GM23338 (cell line): ENCODE measurements at regions not wholly inside any gene's neighbourhood (a gene's known extent, or its start where the extent isn't known, plus 50 kb on each side); places are given as distances from the start of the nearest gene placed in this dataset.

Source experiments
- ATAC-seq: fragments of 200-7000 bp; cut with Tn5 transposase; 3 replicates; pipeline ENCODE4 v1.9.1; 2020
- DNase-seq: peaks from one replicate; pipeline ENCODE4 v3.0.0-alpha.2; 2015; ENCODE audit warnings: low spot score
- H2AFZ ChIP-seq: fragments of 200-600 bp; sonication (generic); 2 replicates; pipeline ENCODE4 v1.8.0; 2016; ENCODE audit warnings: antibody characterized with exemption, mild to moderate bottlenecking, moderate library complexity
- H3F3A ChIP-seq: fragments of 200-600 bp; sonication (generic); replicated peaks from 2 replicates; pipeline ENCODE4 v1.8.0; 2017; ENCODE audit warnings: antibody characterized with exemption, mixed run types, low read depth
- H3K27ac ChIP-seq: fragments of 200-600 bp; sonication (generic); 2 replicates; pipeline ENCODE4 v1.6.1; 2016; ENCODE audit warnings: low read depth
- H3K27me3 ChIP-seq: fragments of 200-600 bp; sonication (generic); 2 replicates; pipeline ENCODE4 v1.8.0; 2016; ENCODE audit warnings: mild to moderate bottlenecking, mixed run types, moderate library complexity; ENCODE audit not compliant: insufficient read depth
- H3K36me3 ChIP-seq: fragments of 200-600 bp; sonication (generic); 2 replicates; pipeline ENCODE4 v1.8.0; 2016; ENCODE audit warnings: mild to moderate bottlenecking; ENCODE audit not compliant: insufficient read depth
- H3K4me1 ChIP-seq: fragments of 200-600 bp; sonication (generic); 2 replicates; pipeline ENCODE4 v1.8.0; 2016; ENCODE audit warnings: mild to moderate bottlenecking, moderate library complexity; ENCODE audit not compliant: insufficient read depth
- H3K4me2 ChIP-seq: fragments of 200-600 bp; sonication (generic); 2 replicates; pipeline ENCODE4 v1.7.1; 2017; ENCODE audit warnings: mixed run types
- H3K4me3 ChIP-seq: fragments of 200-600 bp; sonication (generic); 2 replicates; pipeline ENCODE4 v1.6.1; 2016; ENCODE audit warnings: mixed run types
- H3K79me2 ChIP-seq: fragments of 200-600 bp; sonication (generic); replicated peaks from 2 replicates; pipeline ENCODE4 v1.8.0; 2017; ENCODE audit warnings: mild to moderate bottlenecking; ENCODE audit not compliant: insufficient read depth
- H3K9me2 ChIP-seq: fragments of 200-600 bp; sonication (generic); 2 replicates; pipeline ENCODE4 v1.8.0; 2017; ENCODE audit not compliant: insufficient read depth
- H4K20me1 ChIP-seq: fragments of 200-600 bp; sonication (generic); replicated peaks from 2 replicates; pipeline ENCODE4 v1.8.0; 2017; ENCODE audit warnings: mild to moderate bottlenecking; ENCODE audit not compliant: insufficient read depth
- H3K27ac Mint-ChIP-seq: 2 replicates; pipeline ENCODE4 v1.8.0; 2020; ENCODE audit warnings: inconsistent platforms, mild to moderate bottlenecking, moderate library complexity, mixed read lengths
- H3K27me3 Mint-ChIP-seq: 3 replicates; pipeline ENCODE4 v1.8.0; 2022; ENCODE audit warnings: low read depth, mild to moderate bottlenecking, moderate library complexity, mixed read lengths, inconsistent platforms; ENCODE audit not compliant: insufficient read depth, poor library complexity
- H3K36me3 Mint-ChIP-seq: 3 replicates; pipeline ENCODE4 v1.8.0; 2021; ENCODE audit warnings: low read depth, mild to moderate bottlenecking, inconsistent platforms, moderate library complexity, mixed read lengths
- H3K4me1 Mint-ChIP-seq: 3 replicates; pipeline ENCODE4 v1.8.0; 2020; ENCODE audit warnings: mild to moderate bottlenecking, inconsistent platforms, mixed read lengths
- H3K4me3 Mint-ChIP-seq: 3 replicates; pipeline ENCODE4 v1.8.0; 2021; ENCODE audit warnings: moderate library complexity, mild to moderate bottlenecking, inconsistent platforms, mixed read lengths
- H3K9me3 Mint-ChIP-seq: 3 replicates; pipeline ENCODE4 v1.8.0; 2020; ENCODE audit warnings: moderate library complexity, mild to moderate bottlenecking, inconsistent platforms, mixed read lengths
- CREB1 ChIP-seq: fragments of 250-450 bp; sonication (Bioruptor Pico); IDR thresholded peaks from 2 replicates; pipeline ENCODE4 v1.5.0; 2020; ENCODE audit warnings: low read depth, mild to moderate bottlenecking, moderate library complexity
- CTCF ChIP-seq, 2 experiments: fragments of 200-600 bp in 1 of 2; sonication (generic) in 1 of 2; conservative IDR thresholded peaks; 2 replicates each; pipeline versions ENCODE4 v1.5.1 to v1.6.1; 2016 to 2017; ENCODE audit warnings: antibody characterized with exemption in 2 of 2, low read depth in 2 of 2, mild to moderate bottlenecking in 2 of 2, moderate library complexity in 1 of 2
- ETS1 ChIP-seq: IDR thresholded peaks from 2 replicates; pipeline ENCODE4 v1.6.1; 2016; ENCODE audit warnings: antibody characterized with exemption
- EZH2 ChIP-seq: fragments of 200-600 bp; sonication (generic); IDR thresholded peaks from one replicate; pipeline ENCODE4 v1.8.0; 2017; ENCODE audit warnings: antibody characterized with exemption, mild to moderate bottlenecking, low read depth; ENCODE audit not compliant: unreplicated experiment
- JUNB ChIP-seq: IDR thresholded peaks from one replicate; pipeline ENCODE4 v1.6.1; 2016; ENCODE audit warnings: antibody characterized with exemption; ENCODE audit not compliant: unreplicated experiment
- NANOG ChIP-seq: IDR thresholded peaks from 2 replicates; pipeline ENCODE4 v1.6.1; 2016; ENCODE audit warnings: antibody characterized with exemption, borderline replicate concordance
- POLR2AphosphoS5 ChIP-seq: IDR thresholded peaks from 2 replicates; pipeline ENCODE4 v1.6.1; 2016; ENCODE audit warnings: antibody characterized with exemption, low read depth
- REST ChIP-seq: IDR thresholded peaks from one replicate; pipeline ENCODE4 v1.6.1; 2018; ENCODE audit warnings: antibody characterized with exemption; ENCODE audit not compliant: unreplicated experiment
- STAT1 ChIP-seq: IDR thresholded peaks from one replicate; pipeline ENCODE4 v1.6.1; 2016; ENCODE audit warnings: antibody characterized with exemption; ENCODE audit not compliant: unreplicated experiment
- ZNF114 ChIP-seq: fragments of 250-450 bp; sonication (Bioruptor Pico); IDR thresholded peaks from 2 replicates; pipeline ENCODE4 v1.5.0; 2020; ENCODE audit warnings: mild to moderate bottlenecking, moderate library complexity
- ZNF331 ChIP-seq: fragments of 250-450 bp; sonication (Bioruptor Pico); IDR thresholded peaks from 2 replicates; pipeline ENCODE4 v1.5.0; 2020; ENCODE audit warnings: low read depth, mild to moderate bottlenecking, moderate library complexity

- TF ChIP-seq CTCF (conservative IDR thresholded peaks at IDR 0.05; ENCODE audit: low read depth in 2 of 2) (no peak), EZH2 (no peak), ETS1 (no peak), JUNB (no peak), NANOG (no peak), ZNF114 (no peak), REST (no peak), POLR2AphosphoS5 (no peak), STAT1 (no peak), CREB1 (CRISPR knock-in tag) (no peak)
Observed at GRCh38 chr10:3263082-3263481, 90.5 kb upstream of the PITRM1 start (continued).

- H3K36me3 Mint-ChIP-seq: no peaks in the 10 kb centered on the region
- no peak overlapping the region for H3K4me3 Mint-ChIP-seq
- H3K27ac Mint-ChIP-seq: no peak overlapping the region
- H3K4me3 ChIP-seq: no peak overlapping the region
- no peak overlapping the region for H3K4me2 ChIP-seq
- no peaks in the 10 kb centered on the region for H3K9me3 Mint-ChIP-seq
- H3K4me1 ChIP-seq: no peaks in the 10 kb centered on the region
- no peaks in the 10 kb centered on the region for H3K79me2 ChIP-seq
- no peaks in the 10 kb centered on the region for H3K36me3 ChIP-seq
- no peaks in the 10 kb centered on the region for H3K9me2 ChIP-seq
- H3F3A ChIP-seq: no peaks in the 10 kb centered on the region
- no peak overlapping the region for H2AFZ ChIP-seq
- DNase-seq (no peak), ATAC-seq (no peak)
- no peak overlapping the region for H3K27ac ChIP-seq
- no peaks in the 10 kb centered on the region for H3K27me3 ChIP-seq
- no peaks in the 10 kb centered on the region for H3K27me3 Mint-ChIP-seq
- no peaks in the 10 kb centered on the region for H4K20me1 ChIP-seq
- H3K4me1 Mint-ChIP-seq: peaks cover 7% of the 10 kb centered on the region
- TF ChIP-seq ETS1 (no peak), NANOG (no peak), EZH2 (no peak), CREB1 (CRISPR knock-in tag) (no peak), REST (no peak), ZNF331 (CRISPR knock-in tag) (no peak)
Observed at GRCh38 chr10:3261921-3262320, 89.3 kb upstream of the PITRM1 start.
